SK-N-MC (cell line): ENCODE measurements at regions not wholly inside any gene's neighbourhood (a gene's known extent, or its start where the extent isn't known, plus 50 kb on each side); places are given as distances from the start of the nearest gene placed in this dataset.

Source experiments
- EZH2 ChIP-seq: fragments of 200-600 bp; sonication (generic); IDR thresholded peaks from one replicate; pipeline ENCODE4 v1.6.1; 2017; ENCODE audit warnings: antibody characterized with exemption
- FOXP2 ChIP-seq: optimal IDR thresholded peaks from 2 replicates; pipeline ENCODE3; 2011; ENCODE audit warnings: mild to moderate bottlenecking, moderate library complexity; ENCODE audit not compliant: insufficient read depth; ENCODE audit errors: extremely low read length, control extremely low read depth
- POLR2AphosphoS5 ChIP-seq: IDR thresholded peaks from 2 replicates; pipeline ENCODE4 v1.6.1; 2012; ENCODE audit warnings: mild to moderate bottlenecking, low read depth, low read length, borderline replicate concordance

DNA sequence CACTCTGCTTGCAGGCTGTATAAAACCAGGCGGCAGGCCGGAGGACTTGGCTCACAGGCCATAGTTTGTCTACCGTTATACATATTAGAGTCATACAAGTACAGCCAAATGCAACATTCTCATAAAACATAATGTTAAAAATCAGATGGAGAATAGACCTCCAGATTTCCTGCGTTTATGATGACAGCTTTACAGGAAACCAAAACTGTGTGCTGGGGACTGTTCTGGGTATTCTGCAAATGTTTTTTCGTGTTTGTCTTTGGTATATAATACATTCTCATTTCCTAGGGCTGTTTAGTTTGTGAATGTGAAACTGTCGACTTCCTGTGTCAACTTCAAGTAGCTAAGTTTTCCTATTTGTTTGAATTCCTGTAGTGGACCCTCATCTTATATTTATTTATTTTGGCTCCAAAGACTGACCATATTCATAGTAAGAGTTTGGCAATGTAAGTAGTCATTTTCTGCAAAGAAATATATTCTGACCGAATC is 79.5 kb upstream of the FAM9C start:
- TF ChIP-seq EZH2: no peak
- TF ChIP-seq POLR2AphosphoS5: no peak
- TF ChIP-seq FOXP2: no peak
